ENCODE measurements at regions not wholly inside any gene's neighbourhood (a gene's known extent, or its start where the extent isn't known, plus 50 kb on each side); places are given as distances from the start of the nearest gene placed in this dataset.

DNA sequence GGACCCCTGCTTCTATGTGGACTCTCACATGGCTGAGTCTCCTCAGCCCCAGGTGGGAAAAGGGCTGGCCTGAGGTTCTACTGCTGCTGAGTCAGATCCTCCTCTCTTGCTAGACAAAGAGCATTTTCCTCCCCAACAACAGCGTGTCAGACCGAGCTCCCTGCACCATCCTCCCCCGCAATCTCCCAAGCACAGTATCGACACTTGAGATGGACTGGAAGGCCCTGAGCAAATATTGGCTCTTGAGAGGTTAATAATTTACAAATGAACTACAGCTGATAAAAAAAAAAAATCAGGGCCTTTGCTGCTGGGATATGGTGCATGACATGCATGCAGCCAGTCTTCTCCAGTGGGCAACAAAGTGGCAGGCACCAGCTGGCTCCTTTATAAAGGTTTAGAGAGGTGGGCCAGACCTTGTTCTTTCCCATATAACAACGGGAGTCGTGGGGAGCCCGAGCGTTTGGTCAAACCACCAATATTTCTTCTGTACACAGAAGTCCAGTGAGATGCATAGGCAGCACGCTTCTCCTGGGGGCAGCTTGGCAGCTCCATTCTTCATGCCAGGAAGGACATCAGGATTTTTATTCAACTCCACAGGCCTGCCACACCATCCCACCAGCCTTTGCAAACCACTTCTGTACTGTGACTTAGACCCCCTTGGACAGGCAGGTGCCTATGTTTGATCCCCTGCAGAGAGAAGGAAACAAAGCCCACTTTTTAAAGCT is 55.4 kb upstream of the CAMK1G start:
- POLR2A ChIA-PET: no interaction called here
- CTCF ChIA-PET: interaction anchor here (1.9 to 4.5 kb wide), 3 partner anchors 12 to 38 kb away, joined by 6 to 27 read pairs (median 13); no protein-coding TSS in a partner anchor
- no peak for DNase-seq (ENCODE audit: low read depth, low spot score)
- H3K4me3 ChIP-seq (ENCODE audit: low read depth, low read length): no peak overlapping the region
- TF ChIP-seq, protein P1, sequence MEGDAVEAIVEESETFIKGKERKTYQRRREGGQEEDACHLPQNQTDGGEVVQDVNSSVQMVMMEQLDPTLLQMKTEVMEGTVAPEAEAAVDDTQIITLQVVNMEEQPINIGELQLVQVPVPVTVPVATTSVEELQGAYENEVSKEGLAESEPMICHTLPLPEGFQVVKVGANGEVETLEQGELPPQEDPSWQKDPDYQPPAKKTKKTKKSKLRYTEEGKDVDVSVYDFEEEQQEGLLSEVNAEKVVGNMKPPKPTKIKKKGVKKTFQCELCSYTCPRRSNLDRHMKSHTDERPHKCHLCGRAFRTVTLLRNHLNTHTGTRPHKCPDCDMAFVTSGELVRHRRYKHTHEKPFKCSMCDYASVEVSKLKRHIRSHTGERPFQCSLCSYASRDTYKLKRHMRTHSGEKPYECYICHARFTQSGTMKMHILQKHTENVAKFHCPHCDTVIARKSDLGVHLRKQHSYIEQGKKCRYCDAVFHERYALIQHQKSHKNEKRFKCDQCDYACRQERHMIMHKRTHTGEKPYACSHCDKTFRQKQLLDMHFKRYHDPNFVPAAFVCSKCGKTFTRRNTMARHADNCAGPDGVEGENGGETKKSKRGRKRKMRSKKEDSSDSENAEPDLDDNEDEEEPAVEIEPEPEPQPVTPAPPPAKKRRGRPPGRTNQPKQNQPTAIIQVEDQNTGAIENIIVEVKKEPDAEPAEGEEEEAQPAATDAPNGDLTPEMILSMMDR (IDR thresholded peaks at IDR 0.05; ENCODE audit: insufficient read depth, low read length, missing control alignments): no peak

DNA sequence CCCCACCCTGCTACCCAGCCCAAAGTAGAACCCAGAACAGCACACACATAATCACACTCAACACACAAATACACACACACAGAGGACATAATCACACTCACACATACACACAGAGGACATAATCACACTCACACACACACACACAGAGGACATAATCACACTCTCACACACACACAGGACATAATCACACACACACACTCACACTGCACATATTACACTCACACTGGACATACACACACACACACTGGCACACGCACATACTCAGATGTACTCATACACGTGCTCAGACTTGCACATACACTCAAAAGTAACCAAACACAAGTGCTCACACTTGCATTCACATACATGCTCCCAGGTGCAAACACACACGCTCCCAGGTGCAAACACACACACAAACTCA is 54.3 kb upstream of the CAMK1G start:
- ChIA-PET POLR2A (no interaction called here), CTCF (interaction anchor here (0.9 to 2.3 kb wide), 2 partner anchors 17 to 37 kb away, joined by 3 to 8 read pairs; no protein-coding TSS in a partner anchor)
- no peak overlapping the region for H3K4me3 ChIP-seq (ENCODE audit: low read depth, low read length)
- DNase-seq (ENCODE audit: low read depth, low spot score): no peak
- TF ChIP-seq, protein P1 (IDR thresholded peaks at IDR 0.05; ENCODE audit: insufficient read depth, low read length, missing control alignments): no peak

DNA sequence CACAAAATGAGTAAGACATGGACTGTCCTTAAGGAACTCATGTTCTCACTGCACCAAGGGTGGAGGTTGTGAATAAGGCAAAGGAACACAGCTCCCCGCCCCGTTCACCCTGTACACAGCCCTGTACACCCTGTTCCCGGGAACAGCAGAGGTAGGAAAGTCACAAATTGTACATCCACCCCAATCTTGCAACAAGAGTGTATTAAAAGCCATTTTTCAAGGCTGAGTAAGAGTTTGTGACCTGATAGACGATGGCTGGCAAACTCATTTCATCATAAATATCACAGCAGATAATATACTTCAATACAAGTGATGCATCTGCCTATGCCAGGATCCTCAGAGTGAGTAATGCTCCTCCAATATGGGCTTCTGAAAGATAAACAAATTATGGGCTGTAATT is 52.5 kb upstream of the CAMK1G start:
- DNase-seq (ENCODE audit: low read depth, low spot score): no peak
- ChIA-PET CTCF (interaction anchor here (1.4 to 2.3 kb wide), 2 partner anchors 17 to 18 kb away, joined by 3 to 8 read pairs; no protein-coding TSS in a partner anchor), POLR2A (no interaction called here)
- H3K4me3 ChIP-seq (ENCODE audit: low read depth, low read length): no peak overlapping the region
- TF ChIP-seq, protein P1 (IDR thresholded peaks at IDR 0.05; ENCODE audit: insufficient read depth, low read length, missing control alignments): no peak

DNA sequence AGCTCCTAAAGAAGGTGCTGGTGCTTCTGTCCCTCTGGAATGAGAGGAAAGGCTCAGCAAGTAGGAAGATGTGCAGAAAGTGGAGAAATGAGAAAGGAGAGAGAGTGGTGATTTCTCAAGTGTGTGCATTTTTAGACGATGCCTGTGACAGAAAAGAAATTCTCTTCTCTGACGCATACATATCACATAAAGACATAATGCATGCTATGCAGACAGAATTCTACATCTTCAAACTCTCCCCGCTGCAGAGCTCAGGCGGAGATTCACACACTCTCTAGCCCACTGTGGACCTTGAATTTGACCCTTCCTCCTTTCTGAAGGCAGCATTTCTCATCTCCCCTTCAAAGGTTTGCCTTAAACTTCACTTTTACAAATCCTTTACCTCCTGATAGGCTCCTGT is 52.0 kb upstream of the CAMK1G start:
- POLR2A ChIA-PET: no interaction called here
- TF ChIP-seq, protein P1 (IDR thresholded peaks at IDR 0.05; ENCODE audit: insufficient read depth, low read length, missing control alignments): no peak
- H3K4me3 ChIP-seq (ENCODE audit: low read depth, low read length): no peak overlapping the region
- no peak for DNase-seq (ENCODE audit: low read depth, low spot score)
- CTCF ChIA-PET: interaction anchor here (1.4 to 2.3 kb wide), 2 partner anchors 17 to 19 kb away, joined by 3 to 8 read pairs; no protein-coding TSS in a partner anchor

All from AG04449 (cell line).